HL-60 (cell line): ENCODE measurements at regions not wholly inside any gene's neighbourhood (a gene's known extent, or its start where the extent isn't known, plus 50 kb on each side); places are given as distances from the start of the nearest gene placed in this dataset.

Experiments
- DNase-seq, 2 experiments: peaks; one replicate each; pipeline ENCODE4 v3.0.0-alpha.2; 2010 to 2020; ENCODE audit warnings: low read depth in 1 of 2, low spot score in 1 of 2
- H3K27ac ChIP-seq: fragments of 250-450 bp; sonication (Bioruptor Pico); replicated peaks from 2 replicates; pipeline ENCODE4 v1.5.1; 2020; ENCODE audit warnings: mild to moderate bottlenecking, moderate library complexity
- H3K27me3 ChIP-seq: fragments of 250-450 bp; sonication (Bioruptor Pico); 2 replicates; pipeline ENCODE4 v1.5.1; 2021; ENCODE audit warnings: mild to moderate bottlenecking, moderate library complexity; ENCODE audit not compliant: insufficient read depth, poor library complexity, severe bottlenecking
- H3K4me3 ChIP-seq: replicated peaks from 2 replicates; pipeline ENCODE4 v1.5.1; 2011; ENCODE audit warnings: mild to moderate bottlenecking, control low read depth, low read length; ENCODE audit not compliant: insufficient read depth
- GABPA ChIP-seq: IDR thresholded peaks from 2 replicates; pipeline ENCODE4 v1.6.1; 2012; ENCODE audit warnings: low read depth
- POLR2AphosphoS5 ChIP-seq: IDR thresholded peaks from 2 replicates; pipeline ENCODE4 v1.6.1; 2012; ENCODE audit warnings: low read depth
- SPI1 ChIP-seq: IDR thresholded peaks from 2 replicates; pipeline ENCODE4 v1.6.1; 2012; ENCODE audit warnings: low read depth, mild to moderate bottlenecking, borderline replicate concordance
- TF ChIP-seq, protein P1 (sequence below): IDR thresholded peaks from 2 replicates; pipeline ENCODE4 v1.6.1; 2012; ENCODE audit warnings: low read depth; ENCODE audit not compliant: insufficient replicate concordance
- TF ChIP-seq, protein P2 (sequence below): IDR thresholded peaks from one replicate; pipeline ENCODE4 v1.5.1; 2011; ENCODE audit warnings: low read length, control low read depth, inconsistent platforms; ENCODE audit not compliant: insufficient read depth

DNA sequence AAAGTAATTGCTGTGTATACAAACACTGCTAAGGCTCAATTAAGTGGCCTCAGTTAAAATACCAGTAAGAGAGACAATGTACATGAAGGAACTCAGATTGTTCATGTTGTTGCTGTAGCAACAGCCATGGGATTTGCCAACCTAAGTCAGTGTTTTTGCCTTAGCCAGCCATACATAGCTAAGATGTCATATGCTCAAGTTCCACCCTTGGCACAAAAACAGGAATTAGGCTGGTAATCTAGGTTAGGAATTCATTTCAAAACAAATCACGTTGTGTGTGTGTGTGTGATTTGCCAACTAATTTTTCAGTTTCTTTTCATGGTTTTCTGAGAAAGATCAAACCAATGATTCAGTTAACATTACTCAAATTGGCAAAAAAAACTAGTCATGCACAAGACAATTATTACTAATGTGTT is 143.7 kb upstream of the KCNMB2 start:
- no peak overlapping the region for H3K27ac ChIP-seq
- TF ChIP-seq, protein P1, sequence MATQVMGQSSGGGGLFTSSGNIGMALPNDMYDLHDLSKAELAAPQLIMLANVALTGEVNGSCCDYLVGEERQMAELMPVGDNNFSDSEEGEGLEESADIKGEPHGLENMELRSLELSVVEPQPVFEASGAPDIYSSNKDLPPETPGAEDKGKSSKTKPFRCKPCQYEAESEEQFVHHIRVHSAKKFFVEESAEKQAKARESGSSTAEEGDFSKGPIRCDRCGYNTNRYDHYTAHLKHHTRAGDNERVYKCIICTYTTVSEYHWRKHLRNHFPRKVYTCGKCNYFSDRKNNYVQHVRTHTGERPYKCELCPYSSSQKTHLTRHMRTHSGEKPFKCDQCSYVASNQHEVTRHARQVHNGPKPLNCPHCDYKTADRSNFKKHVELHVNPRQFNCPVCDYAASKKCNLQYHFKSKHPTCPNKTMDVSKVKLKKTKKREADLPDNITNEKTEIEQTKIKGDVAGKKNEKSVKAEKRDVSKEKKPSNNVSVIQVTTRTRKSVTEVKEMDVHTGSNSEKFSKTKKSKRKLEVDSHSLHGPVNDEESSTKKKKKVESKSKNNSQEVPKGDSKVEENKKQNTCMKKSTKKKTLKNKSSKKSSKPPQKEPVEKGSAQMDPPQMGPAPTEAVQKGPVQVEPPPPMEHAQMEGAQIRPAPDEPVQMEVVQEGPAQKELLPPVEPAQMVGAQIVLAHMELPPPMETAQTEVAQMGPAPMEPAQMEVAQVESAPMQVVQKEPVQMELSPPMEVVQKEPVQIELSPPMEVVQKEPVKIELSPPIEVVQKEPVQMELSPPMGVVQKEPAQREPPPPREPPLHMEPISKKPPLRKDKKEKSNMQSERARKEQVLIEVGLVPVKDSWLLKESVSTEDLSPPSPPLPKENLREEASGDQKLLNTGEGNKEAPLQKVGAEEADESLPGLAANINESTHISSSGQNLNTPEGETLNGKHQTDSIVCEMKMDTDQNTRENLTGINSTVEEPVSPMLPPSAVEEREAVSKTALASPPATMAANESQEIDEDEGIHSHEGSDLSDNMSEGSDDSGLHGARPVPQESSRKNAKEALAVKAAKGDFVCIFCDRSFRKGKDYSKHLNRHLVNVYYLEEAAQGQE = no peak
- TF ChIP-seq GABPA (no peak), SPI1 (no peak)
- TF ChIP-seq, protein P2, sequence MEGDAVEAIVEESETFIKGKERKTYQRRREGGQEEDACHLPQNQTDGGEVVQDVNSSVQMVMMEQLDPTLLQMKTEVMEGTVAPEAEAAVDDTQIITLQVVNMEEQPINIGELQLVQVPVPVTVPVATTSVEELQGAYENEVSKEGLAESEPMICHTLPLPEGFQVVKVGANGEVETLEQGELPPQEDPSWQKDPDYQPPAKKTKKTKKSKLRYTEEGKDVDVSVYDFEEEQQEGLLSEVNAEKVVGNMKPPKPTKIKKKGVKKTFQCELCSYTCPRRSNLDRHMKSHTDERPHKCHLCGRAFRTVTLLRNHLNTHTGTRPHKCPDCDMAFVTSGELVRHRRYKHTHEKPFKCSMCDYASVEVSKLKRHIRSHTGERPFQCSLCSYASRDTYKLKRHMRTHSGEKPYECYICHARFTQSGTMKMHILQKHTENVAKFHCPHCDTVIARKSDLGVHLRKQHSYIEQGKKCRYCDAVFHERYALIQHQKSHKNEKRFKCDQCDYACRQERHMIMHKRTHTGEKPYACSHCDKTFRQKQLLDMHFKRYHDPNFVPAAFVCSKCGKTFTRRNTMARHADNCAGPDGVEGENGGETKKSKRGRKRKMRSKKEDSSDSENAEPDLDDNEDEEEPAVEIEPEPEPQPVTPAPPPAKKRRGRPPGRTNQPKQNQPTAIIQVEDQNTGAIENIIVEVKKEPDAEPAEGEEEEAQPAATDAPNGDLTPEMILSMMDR = no peak
- no peaks in the 10 kb centered on the region for H3K27me3 ChIP-seq
- H3K4me3 ChIP-seq = no peak overlapping the region
- DNase-seq = no peak

DNA sequence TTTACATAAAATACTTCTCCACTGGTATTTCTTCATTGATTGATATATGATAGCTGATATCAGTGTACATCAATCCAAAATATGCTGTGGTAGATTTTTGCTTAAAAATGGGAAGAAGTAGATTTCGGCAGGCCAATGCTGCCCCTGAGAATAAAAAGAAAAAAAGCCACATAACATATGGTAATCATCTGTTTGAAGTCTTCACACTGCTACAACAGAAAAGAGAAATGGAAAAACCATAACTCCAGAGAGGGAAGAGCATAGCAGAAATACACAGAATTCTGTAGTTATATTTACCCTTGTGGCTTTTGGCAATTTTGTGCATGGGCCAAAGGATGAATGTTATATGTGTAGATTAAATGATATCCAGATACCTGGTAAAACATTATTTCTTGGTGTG is 143.1 kb upstream of the KCNMB2 start:
- no peak for DNase-seq
- Histone ChIP-seq H3K27me3 (no peaks in the 10 kb centered on the region), H3K27ac (no peak overlapping the region), H3K4me3 (no peak overlapping the region)
- TF ChIP-seq POLR2AphosphoS5 (no peak), SPI1 (no peak), GABPA (no peak)
- TF ChIP-seq, protein P2 = no peak
- TF ChIP-seq, protein P1 = no peak

DNA sequence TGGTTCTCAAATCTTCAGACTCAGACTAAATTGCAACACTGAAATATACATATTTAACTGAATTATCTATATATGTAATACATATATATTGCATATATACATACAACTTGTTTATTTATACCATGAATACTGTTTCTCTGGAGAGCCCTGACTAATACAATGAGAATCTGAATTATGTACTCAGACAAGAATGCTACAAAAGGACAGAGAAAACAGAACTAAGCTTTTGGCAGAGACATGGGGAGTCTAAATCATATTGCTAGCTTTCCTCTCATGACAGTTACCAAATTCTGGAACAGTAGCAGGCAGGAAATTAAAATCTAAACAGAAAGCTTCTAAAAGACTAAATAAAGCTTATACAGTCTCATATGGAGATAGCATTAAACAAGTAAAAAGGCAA is 142.4 kb upstream of the KCNMB2 start:
- DNase-seq = no peak
- H3K27me3 ChIP-seq = no peaks in the 10 kb centered on the region
- H3K4me3 ChIP-seq = no peak overlapping the region
- no peak for TF ChIP-seq SPI1
- TF ChIP-seq, protein P1 = no peak
- TF ChIP-seq POLR2AphosphoS5 = no peak
- no peak for TF ChIP-seq GABPA
- TF ChIP-seq, protein P2 = no peak
- no peak overlapping the region for H3K27ac ChIP-seq
